ENCODE measurements at regions not wholly inside any gene's neighbourhood (a gene's known extent, or its start where the extent isn't known, plus 50 kb on each side); places are given as distances from the start of the nearest gene placed in this dataset.

DNA sequence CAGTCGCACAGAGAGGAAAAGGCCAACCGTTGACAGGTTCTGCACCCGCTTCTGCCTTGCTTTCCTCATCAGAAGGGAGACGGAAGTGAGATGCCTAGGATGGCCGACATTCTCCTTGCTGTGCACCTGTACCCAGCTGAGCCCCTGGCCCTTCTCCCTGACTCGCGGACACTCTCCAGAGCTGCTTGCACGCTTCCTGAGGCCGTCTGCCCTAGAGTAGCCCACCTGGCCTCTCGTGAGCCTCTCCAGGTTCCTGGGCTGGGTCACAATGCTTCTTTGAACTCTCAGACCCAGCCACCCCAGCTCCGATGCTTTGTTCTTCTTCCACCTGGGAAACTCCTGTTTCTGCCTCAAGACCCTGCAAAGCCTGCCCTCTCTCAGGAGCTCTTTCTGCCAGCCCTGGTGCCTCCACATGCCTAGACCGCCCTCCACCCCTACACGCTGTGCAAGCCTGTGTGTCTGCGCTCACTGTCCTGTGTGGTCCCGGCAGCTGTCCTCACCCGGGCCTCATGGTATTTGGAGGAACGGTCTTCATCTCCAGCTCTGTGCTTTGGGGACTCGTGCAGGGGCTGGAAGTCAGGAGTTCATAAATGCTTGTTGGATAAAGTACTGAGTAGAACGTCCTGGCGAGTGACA lies 345.4 kb upstream of the SALL3 start:
- Histone ChIP-seq H3K9ac (ENCODE audit: control insufficient read depth, extremely low read depth, insufficient read depth, low read length) (no peak overlapping the region), H4K20me1 (ENCODE audit: control insufficient read depth, extremely low read depth, insufficient read depth, low read length) (no peaks in the 10 kb centered on the region), H3K27me3 (ENCODE audit: control insufficient read depth, extremely low read depth, insufficient read depth, low read length) (no peaks in the 10 kb centered on the region), H2AFZ (ENCODE audit: control insufficient read depth, low read length) (no peak overlapping the region), H3K4me3 (ENCODE audit: control insufficient read depth in 2 of 3, extremely low read depth in 1 of 3, insufficient read depth in 2 of 3, low read depth in 1 of 3, low read length in 3 of 3) (no peak overlapping the region), H3K27ac (ENCODE audit: control insufficient read depth, insufficient read depth, low read length) (no peak overlapping the region), H3K36me3 (ENCODE audit: control insufficient read depth in 2 of 2, extremely low read depth in 1 of 2, insufficient read depth in 2 of 2, low read length in 2 of 2) (no peaks in the 10 kb centered on the region), H3K9me1 (ENCODE audit: control insufficient read depth, extremely low read depth, insufficient read depth, low read length) (no peaks in the 10 kb centered on the region), H3K79me2 (ENCODE audit: control insufficient read depth, insufficient read depth, low read length) (no peaks in the 10 kb centered on the region), H3K4me2 (ENCODE audit: control insufficient read depth, extremely low read depth, insufficient read depth, low read depth, low read length) (no peak overlapping the region), H3K9me3 (ENCODE audit: control insufficient read depth, low read depth, low read length) (peaks cover 31% of the 10 kb centered on the region), H3K4me1 (ENCODE audit: control insufficient read depth, extremely low read depth, insufficient read depth, low read length) (no peaks in the 10 kb centered on the region)
- TF ChIP-seq, protein P1, sequence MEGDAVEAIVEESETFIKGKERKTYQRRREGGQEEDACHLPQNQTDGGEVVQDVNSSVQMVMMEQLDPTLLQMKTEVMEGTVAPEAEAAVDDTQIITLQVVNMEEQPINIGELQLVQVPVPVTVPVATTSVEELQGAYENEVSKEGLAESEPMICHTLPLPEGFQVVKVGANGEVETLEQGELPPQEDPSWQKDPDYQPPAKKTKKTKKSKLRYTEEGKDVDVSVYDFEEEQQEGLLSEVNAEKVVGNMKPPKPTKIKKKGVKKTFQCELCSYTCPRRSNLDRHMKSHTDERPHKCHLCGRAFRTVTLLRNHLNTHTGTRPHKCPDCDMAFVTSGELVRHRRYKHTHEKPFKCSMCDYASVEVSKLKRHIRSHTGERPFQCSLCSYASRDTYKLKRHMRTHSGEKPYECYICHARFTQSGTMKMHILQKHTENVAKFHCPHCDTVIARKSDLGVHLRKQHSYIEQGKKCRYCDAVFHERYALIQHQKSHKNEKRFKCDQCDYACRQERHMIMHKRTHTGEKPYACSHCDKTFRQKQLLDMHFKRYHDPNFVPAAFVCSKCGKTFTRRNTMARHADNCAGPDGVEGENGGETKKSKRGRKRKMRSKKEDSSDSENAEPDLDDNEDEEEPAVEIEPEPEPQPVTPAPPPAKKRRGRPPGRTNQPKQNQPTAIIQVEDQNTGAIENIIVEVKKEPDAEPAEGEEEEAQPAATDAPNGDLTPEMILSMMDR (optimal IDR thresholded peaks at IDR 0.05 in 1 of 3, IDR thresholded peaks at IDR 0.05 in 1 of 3, conservative IDR thresholded peaks at IDR 0.05 in 1 of 3; ENCODE audit: extremely low read depth in 1 of 3, insufficient read depth in 2 of 3, low read length in 3 of 3): no peak
- TF ChIP-seq EZH2 (IDR thresholded peaks at IDR 0.05; ENCODE audit: low read length): no peak
- dilution Hi-C loops (cut with MboI; ENCODE audit: extremely low pct_ligation_motif_present, low sequenced_read_pairs): no loop called here
- DNase-seq (ENCODE audit: low read depth, low spot score): no peak
- FAIRE-seq: no peak

DNA sequence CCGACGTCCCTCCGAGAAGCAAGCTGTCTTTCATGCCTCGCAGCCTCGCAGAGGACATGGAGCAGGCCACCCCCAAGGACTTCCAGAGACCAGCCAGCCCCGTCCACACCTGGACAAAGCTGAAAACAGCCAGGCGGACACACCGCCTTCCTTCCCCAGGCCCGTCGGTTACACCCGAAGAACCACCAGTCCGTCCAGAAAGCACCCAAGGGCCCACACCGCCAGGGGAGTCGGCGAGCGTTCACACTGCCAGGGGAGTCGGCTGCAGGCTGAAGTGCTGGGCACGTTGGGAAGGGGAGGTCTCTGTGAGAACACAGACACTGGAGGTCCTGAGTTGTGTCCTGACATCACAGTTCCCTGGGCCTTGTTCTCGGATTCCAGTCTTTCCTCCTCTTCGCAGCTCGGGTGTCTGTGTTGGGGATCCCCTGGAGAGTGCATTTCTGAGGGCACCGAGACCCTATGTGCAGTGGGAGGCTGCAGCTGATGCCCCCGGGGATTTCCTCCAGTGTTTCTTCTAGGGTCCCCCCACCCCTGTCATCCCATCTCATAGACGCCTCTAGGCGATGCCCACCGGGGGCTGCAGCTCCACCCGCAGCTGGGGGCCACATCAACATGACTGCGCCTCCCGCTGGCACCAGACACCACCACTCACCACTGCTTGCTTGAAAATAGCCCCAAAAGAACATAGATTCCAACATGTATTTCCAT lies 344.4 kb upstream of the SALL3 start:
- H3K4me3 ChIP-seq (ENCODE audit: control insufficient read depth in 2 of 3, extremely low read depth in 1 of 3, insufficient read depth in 2 of 3, low read depth in 1 of 3, low read length in 3 of 3): no peak overlapping the region
- H3K9ac ChIP-seq (ENCODE audit: control insufficient read depth, extremely low read depth, insufficient read depth, low read length): no peak overlapping the region
- no peak overlapping the region for H2AFZ ChIP-seq (ENCODE audit: control insufficient read depth, low read length)
- H4K20me1 ChIP-seq (ENCODE audit: control insufficient read depth, extremely low read depth, insufficient read depth, low read length): no peaks in the 10 kb centered on the region
- peaks cover 28% of the 10 kb centered on the region for H3K9me3 ChIP-seq (ENCODE audit: control insufficient read depth, low read depth, low read length)
- no peak overlapping the region for H3K27ac ChIP-seq (ENCODE audit: control insufficient read depth, insufficient read depth, low read length)
- H3K79me2 ChIP-seq (ENCODE audit: control insufficient read depth, insufficient read depth, low read length): no peaks in the 10 kb centered on the region
- no peaks in the 10 kb centered on the region for H3K4me1 ChIP-seq (ENCODE audit: control insufficient read depth, extremely low read depth, insufficient read depth, low read length)
- no peak for FAIRE-seq
- H3K27me3 ChIP-seq (ENCODE audit: control insufficient read depth, extremely low read depth, insufficient read depth, low read length): no peaks in the 10 kb centered on the region
- no peak overlapping the region for H3K4me2 ChIP-seq (ENCODE audit: control insufficient read depth, extremely low read depth, insufficient read depth, low read depth, low read length)
- TF ChIP-seq EZH2 (IDR thresholded peaks at IDR 0.05; ENCODE audit: low read length): no peak
- TF ChIP-seq, protein P1 (optimal IDR thresholded peaks at IDR 0.05 in 1 of 3, IDR thresholded peaks at IDR 0.05 in 1 of 3, conservative IDR thresholded peaks at IDR 0.05 in 1 of 3; ENCODE audit: extremely low read depth in 1 of 3, insufficient read depth in 2 of 3, low read length in 3 of 3): no peak
- no peak for DNase-seq (ENCODE audit: low read depth, low spot score)
- H3K36me3 ChIP-seq (ENCODE audit: control insufficient read depth in 2 of 2, extremely low read depth in 1 of 2, insufficient read depth in 2 of 2, low read length in 2 of 2): no peaks in the 10 kb centered on the region
- H3K9me1 ChIP-seq (ENCODE audit: control insufficient read depth, extremely low read depth, insufficient read depth, low read length): no peaks in the 10 kb centered on the region
- dilution Hi-C loops (cut with MboI; ENCODE audit: extremely low pct_ligation_motif_present, low sequenced_read_pairs): no loop called here

Measured in keratinocyte (primary cell).